GM21381 (cell line): ENCODE measurements at regions not wholly inside any gene's neighbourhood (a gene's known extent, or its start where the extent isn't known, plus 50 kb on each side); places are given as distances from the start of the nearest gene placed in this dataset.
"Not testable (repeated sequence)": the region's sequence is repeated elsewhere in the genome, so short reads cannot be mapped to it uniquely, and the experiment has no call there.

Source experiments
- ATAC-seq: cut with Tn5 transposase; IDR thresholded peaks from one replicate; pipeline ENCODE4 v1.9.1; 2021; ENCODE audit warnings: mild to moderate bottlenecking, moderate library complexity; ENCODE audit not compliant: unreplicated experiment

DNA sequence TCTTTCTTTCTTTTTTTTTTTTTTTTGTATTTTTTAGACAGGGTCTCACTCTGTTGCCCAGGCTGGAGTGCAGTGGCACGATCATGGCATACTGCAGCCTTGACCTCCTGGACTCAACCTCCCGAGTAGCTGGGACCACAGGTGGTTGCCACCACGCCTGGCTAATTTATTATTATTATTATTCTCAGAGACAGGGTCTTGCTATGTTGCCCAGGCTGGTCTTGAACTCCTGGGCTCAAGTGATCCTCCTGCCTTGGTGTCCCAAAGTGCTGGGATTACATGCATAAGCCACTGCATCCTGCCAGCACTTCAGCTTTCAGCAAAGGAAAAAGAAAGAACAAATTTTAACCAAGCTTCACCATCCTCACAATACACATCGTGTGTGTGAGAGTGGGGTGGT is 97.9 kb upstream of the SERBP1 start:
- no peak for ATAC-seq

DNA sequence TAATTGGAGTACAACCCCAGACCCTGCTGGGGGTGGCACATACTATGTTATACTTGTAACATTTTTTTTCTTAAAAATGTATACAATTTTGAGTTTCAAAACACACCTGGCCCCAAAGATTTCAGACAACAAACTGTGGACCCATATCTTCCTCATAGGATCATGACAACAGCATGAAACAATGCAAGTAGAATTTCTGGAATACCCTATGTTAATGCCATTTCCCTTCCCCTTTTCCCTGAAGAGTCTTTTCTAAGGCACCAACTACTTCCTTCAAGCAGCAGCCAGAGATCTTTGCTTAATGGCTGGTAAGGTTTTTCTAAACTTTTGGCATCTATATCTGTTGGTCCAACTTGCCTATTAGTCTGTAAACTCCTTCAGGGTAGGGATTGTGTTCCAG is 99.9 kb upstream of the SERBP1 start:
- no peak for ATAC-seq

DNA sequence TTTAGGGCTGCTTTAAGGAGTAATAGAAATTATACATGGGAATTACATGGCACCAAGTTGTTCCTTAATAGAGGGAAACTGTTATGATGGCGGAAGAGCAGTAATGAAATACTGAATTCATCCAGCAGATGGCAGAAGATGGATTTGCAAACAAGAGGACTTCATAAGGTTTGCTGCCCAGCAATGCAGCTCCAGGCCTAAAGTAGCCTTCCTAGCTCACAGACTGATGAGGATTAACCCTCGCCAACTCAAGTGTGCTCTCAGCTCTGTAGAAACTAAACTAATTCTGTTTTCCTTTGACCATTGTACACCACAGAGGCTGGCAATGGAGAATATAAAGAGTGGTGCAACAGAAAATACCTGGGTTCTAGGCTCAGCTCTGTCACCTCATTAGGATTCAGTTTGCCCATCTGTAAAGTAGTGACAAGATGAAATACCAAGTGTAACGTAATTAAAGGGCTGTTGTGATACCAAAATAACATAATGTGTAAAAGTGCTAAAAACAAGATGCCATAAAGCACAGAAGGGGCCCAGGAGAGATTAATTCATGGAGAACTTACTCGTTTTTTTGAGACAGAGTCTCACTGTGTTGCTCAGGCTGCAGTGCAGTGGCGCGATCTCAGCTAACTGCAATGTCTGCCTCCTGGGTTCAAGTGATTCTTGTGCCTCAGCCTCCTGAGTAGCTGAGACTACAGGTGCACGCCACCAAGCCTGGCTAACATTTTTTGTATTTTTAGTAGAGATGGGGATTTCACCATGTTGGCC is 102.4 kb upstream of the SERBP1 start:
- no peak for ATAC-seq

DNA sequence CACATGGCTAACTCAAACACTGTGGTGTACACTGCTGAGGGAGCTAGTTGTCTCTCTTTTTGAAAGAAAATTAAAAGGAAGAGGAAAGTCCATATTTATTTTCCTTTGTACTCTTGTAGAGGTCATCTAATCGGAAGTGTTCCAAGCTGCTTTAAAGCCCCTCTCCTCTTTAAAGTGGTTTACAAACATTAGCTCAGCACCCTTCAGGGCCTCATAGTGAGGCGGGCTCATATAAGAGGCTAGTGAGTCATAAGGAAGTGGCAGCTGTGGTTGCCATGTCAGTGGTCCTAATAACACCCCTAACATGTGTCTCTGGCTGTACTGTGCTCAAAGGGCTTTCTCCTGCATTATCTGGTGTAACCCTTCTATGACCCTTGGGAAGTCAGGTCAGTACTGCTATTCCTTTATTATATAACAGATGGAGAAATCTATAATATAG is 104.4 kb upstream of the SERBP1 start:
- ATAC-seq = no peak

DNA sequence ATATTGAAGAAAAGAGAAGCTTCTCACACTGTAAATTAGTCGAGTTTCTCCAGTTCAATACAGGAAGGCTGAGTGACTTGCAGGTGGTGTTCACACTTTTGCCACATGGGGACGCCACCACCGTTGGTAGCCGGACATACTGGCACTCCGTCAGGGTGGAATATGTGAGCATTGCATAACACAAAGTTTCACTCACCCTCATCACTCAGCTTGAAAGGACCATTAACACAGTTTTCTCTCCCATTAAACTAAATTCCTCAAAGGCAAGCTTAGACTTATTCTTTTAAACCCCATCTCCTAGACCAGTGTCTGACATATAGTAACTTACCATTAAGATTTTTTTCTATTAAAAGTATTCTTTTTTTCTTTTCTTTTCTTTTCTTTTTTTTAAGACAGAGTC is 105.3 kb upstream of the SERBP1 start:
- ATAC-seq = peak; percentile 63

DNA sequence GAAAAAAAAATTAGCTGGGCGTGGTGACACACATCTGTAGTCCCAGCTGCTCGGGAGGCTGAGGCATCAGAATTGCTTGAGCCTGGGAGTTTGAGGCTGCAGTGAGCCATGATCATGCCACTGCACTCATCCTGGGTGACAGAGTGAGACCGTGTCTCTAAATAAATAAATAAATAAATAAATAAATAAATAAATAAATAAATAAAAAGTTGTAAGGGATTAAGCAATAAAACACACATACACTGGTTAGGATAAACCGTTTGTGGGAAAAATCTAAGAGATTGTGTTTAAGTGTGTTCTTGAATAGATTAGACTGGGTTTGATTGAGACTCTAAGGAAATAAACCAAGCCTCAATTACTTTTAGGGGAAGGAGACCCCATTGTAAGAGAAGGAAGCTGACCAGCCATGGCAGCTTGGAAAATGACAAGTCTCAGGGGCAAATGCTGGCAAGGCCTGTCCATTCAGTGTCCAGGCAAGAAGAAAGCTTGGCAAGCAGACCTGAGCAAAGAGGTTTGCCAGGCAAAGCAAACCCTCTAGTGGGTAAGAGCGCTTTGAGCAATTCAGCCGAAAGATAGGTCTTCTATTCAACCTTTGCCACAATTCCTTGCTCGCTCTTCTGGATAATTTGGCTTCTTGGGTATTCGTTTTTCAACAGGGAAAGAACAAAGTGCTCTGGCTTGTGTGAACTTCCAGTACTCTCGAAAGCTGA is 106.9 kb upstream of the SERBP1 start:
- no peak for ATAC-seq

DNA sequence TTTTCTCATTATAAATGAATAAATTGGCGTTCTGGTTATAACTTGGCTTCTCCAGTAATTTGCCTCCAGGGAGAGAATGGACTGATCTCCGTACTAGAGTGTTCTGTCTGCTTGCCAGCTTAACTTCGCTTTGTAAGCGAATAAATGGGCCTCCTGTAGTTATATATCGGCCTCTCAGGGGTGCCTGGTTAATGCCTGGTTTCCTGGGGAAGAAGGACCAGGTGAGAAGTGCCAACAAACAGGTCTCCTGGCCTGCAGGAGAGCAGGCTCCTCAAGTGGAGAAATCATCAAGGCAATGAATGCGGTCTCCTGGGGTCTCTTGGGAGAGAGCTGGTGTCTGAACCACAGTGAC is 107.4 kb upstream of the SERBP1 start:
- no peak for ATAC-seq

DNA sequence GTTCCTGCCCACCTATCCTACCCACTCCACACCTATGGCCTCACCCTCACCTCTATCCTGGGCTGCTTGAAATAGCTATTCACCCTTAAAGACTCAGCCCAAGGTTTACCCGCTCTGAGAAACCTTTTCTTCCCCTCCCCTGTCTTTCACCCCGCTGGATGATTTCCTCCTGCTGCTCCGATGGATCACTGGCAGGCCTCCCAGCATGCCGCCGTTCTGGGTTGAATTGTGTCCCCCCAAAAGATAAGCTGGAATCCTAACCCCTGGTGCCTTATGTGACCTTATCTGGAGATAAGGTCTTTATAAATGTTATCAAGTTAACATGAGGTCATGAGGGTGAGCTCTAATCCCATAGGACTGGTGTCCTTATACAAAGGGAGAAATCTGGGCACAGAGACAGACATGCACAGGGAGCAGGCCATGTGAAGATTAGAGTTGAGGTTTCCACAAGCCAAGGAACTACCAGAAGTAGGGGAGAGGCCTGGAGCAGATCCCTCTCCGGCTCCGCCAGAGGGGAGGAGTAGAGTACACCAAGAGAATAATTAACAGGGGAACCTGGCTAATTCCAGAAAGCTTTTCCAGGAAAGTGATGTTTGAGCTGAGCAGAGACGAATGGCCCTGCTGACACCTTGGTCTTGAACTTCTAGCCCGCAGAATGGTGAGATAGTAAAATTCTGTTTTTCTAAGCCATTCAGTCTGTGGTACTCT is 110.0 kb upstream of the SERBP1 start:
- ATAC-seq = no peak

DNA sequence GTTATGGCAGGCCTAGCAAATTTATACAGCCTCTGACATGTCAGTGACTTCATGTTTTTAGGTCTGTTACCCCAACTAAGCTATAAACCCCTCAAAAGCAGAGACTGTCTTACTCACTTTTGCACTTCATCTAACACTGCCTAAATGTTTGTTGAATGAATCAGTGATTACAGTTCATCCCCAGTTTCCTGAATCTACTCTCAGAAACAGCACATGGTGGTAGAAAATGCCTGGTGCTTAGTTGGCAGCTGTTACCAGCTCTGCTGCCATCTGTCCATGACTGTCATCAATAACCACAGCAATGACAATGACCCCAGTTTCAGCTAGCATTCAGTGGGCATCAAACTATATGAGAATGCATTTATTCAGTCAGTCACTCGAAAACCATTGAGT is 110.5 kb upstream of the SERBP1 start:
- no peak for ATAC-seq

DNA sequence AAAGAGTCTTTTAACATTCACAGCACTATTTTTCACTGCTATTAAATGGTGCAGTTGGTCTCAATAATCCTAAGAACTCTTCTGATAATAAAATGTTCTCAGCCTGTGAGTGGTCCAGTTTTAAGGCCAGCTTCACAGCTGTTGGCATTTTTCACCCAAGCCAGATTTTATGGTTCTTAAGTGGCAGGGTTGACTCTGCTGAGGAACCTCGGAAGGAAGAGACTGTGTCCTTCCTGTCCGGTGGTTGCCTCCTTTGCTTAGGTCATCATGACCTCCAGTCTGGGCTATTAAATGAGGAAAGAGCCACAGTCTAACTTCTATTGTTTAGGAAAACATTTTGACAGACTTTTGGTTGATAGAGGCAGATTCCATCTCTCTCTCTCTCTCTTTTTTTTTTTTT is 112.5 kb upstream of the SERBP1 start:
- ATAC-seq = no peak

DNA sequence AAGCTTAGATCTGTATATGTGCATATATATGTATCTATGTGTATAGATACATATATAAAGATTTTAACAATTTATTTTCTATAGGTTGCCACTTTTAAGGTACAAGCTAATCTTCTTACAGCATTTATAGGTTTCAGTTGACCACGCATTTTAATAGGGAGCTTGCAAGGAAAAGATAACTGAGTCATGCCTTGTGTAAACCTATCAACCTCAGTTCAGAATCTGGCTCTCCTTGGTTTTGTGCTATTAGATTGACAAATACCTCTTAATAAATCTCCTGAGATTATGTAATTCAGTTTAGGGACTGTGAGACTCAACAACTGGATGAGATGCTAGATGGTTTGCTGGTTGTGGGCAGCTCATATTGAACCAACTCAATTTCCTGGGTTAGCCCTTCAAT is 114.7 kb upstream of the SERBP1 start:
- ATAC-seq = no peak

DNA sequence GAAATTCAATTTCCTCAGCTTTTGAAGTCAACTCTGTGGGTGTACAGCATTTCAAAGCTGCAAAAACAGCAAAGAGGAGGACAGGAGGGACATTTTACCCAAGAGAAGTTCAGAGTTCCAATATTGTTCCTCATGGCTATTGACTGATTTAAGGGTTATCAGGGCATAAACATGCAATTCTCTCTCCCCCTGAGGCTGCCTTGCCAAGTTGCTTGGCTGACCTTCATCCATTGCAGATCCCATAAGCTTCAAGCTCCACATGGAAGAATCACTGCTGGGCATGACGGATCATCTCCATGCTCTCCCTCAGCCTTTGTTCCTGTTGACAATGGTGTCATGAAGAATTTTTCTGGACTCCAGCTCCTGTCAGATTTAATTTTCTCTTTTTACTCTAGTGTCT is 115.2 kb upstream of the SERBP1 start:
- no peak for ATAC-seq

DNA sequence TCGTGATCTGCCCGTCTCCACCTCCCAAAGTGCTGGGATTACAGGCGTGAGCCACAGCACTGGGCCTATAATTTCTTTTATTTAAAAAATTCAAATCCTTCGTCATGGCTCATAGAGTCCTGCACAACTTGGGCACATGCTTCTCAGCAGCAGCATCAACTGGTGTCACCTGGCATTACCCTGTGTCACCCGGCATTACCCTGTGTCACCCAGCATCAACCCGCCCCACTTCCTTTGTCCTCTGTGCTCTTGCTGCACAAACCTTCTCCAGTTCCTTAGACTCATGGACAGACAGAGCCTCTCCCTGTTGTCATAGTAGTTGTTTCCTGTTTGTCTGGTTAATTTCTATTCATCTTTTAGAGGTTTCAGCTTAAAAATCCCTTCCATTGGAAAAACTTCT is 121.2 kb upstream of the SERBP1 start:
- no peak for ATAC-seq

DNA sequence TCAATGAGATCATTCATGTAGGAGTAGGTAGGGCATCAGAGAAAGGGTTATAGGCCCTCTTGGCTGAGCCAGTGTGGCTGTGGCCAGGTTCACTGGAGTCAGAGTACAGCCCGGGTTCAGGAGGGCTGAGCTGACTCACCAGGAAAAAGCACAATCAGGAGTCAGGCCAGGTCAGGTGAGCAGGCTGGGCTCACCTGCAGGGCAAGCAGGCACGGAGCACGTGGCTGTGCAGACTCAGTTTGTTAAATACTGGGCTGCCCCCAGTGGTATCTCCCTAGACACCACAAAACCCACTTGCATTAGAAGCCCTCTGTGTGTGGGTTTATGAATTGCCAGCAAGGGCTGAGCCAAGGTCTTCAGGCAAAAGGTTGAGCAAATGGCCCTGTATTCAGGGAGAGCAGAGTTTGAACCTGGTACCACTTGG is 122.1 kb upstream of the SERBP1 start:
- ATAC-seq = no peak

DNA sequence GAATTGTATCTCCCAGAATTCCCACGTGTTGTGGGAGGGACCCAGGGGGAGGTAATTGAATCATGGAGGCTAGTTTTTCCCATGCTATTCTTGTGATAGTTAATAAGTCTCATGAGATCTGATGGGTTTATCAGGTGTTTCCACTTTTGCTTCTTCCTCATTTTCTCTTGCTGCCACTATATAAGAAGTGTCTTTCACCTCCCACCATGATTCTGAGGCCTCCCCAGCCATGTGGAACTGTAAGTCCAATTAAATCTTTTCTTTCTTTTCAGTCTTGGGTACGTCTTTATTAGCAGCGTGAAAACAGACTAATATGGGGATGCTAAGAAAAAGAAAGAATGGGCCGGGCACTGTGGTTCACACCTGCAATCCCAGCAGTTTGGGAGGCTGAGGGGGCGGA is 124.0 kb upstream of the SERBP1 start:
- ATAC-seq = not testable (repeated sequence)

DNA sequence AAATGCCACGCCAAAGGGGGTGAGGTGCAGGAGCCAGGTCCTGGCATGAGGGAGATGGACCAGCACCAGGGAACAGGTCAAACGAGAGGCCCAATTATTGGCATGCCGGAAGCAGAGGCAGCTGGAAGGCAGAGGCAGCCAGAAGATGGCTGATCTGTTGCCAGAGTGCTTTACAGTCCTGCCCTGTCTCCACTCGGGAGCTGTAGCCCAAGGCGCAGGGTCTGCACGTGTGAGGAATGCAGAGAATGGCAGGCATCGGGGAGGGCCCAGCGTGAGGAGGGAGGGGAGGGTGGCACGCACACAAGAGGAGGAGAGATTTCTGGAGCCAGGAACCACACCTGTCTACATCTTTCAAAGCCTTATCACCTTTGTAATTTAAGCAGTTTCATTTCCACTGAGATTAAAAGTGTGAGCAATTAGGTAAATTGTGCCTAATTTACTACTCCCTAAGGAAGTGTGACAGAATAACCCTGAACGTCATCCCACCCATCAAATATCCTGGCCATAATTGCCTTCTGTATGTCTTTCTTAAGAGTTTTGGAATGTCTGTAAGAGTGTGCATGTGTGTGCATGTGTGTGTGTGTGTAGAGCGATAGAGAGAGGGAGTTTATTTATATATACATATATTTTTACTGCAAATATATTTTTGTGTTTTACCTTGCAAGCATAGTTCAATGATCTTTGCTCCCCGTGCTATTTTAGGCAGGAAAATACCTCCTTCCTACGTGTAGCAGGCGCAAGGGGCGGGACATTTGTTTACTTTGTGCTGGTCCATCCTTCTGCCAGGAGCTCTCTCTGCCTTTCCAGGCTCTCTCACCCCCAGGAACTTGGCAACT is 125.5 kb upstream of the SERBP1 start:
- ATAC-seq = no peak

DNA sequence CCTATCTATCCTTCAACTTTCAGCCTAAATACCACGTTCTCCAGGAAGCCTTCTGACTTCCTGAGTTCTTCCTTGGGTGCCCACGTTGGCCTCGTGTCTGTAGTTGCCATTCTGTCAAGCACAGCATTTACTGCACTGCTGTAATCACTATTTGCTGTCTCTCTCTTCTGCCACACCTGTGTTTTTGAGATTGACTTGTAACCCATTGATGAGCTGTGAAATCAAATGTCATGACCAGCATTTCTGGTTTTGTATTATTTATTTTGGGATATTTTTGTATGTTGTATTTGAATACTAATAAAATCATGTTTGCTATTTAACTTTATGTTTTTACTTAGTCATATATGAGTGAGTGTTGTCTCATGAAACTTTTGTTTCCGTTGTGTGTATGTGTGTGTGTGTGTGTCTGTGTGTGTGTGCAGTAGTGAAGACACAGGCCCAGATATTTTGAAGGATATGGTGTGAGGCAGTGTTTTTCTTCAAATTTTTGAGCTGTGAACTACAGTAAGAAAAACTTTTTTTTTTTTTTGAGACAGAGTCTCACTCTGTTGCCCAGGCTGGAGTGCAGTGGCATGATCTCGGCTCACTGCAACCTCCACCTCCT is 126.2 kb upstream of the SERBP1 start:
- no peak for ATAC-seq

DNA sequence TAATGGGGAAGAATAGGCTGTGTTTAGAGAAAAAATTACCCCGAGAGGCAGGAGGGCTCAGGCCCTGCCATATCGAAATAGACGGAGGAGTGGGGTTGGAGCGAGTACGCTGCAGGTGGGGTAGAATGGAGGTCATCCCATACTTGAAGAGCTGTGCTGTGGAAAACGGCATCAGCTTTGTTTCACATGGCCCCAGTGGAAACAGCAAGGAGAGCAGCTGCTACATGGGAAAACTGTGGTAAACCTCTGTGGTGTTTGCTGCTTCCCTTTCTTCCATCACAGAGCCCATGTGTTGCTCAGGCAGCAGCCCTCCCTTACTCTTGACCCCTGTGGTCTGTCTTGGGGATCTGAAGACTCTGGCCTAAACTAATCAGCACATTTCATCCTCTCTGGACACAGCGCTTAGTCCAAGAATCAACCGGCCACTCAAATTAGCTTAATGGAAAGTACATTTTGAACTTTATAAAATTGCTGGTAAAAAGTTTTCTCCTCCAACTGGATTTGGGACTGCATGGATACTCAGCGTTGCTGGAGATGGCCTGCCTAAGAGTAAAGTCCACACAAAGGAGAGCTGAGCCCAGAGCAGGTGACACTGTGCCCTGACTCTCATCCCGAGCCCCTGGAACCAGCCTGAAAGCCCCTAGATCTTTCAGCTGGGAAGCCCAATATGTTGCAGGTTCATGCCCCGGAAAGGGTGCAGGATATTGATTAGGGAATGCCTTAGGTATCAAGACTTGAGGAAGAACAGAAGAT is 127.1 kb upstream of the GADD45A start:
- no peak for ATAC-seq

DNA sequence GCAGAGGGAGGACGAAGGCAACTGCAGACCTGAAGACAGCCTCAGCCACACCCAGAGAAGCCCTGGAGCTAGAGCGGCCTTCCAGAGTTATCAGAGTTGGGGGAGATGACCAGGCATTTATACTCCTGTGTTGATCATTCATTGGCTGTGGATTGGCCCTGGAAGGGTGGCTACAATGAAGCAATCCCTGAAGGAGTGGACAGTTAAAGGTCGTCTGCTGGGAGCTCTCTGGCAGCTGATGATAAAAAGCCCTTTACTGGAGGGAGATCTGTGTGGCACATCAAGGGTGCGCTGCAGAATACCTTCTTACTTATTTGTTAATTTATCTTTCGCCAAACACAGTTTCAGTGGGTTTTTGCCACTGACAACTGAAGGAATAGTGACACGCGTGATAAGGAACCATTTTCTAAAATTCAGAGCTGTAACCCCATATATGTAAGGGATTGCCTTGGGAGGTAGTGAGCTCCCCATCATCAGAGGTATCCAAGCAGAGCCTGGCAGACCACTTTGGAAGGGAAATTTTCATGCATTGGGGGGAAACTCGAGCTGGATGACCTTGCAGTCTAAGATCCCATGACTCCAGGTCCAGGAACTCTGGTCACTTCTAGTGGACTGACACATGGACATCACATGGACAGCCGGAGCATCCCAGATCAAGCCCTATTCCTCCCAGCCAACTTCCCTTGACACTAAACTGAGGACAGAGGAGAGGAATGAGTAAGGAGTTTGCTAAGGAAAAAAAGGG is 126.4 kb upstream of the GADD45A start:
- no peak for ATAC-seq
